Ovary (tissue), 7 donors: ENCODE measurements at regions not wholly inside any gene's neighbourhood (a gene's known extent, or its start where the extent isn't known, plus 50 kb on each side); places are given as distances from the start of the nearest gene placed in this dataset.

Experiments used
- DNase-seq, 5 donors: peaks; one replicate each; pipeline ENCODE4 v3.0.0-alpha.2; 2019 to 2020
- H3K27ac ChIP-seq, 2 donors: fragments of 200-600 bp; one replicate each; pipeline versions ENCODE4 v1.5.1 to v1.8.0; 2019 to 2022
- H3K27me3 ChIP-seq: fragments of 200-600 bp; one replicate; pipeline ENCODE4 v1.8.0; 2022
- H3K36me3 ChIP-seq: fragments of 200-600 bp; sonication (generic); one replicate; pipeline ENCODE4 v1.5.1; 2019
- H3K4me1 ChIP-seq: one replicate; pipeline ENCODE4 v1.8.1; 2013; ENCODE audit warnings: mild to moderate bottlenecking, moderate library complexity; ENCODE audit not compliant: insufficient read depth
- H3K4me3 ChIP-seq: fragments of 200-600 bp; sonication (generic); one replicate; pipeline ENCODE4 v1.5.1; 2017
- H3K9me3 ChIP-seq, 2 donors: fragments of 200-600 bp in 1 of 2; sonication (generic) in 1 of 2; one replicate each; pipeline versions ENCODE4 v1.5.1 to v1.8.1; 2013 to 2019; ENCODE audit warnings: mild to moderate bottlenecking in 1 of 2, moderate library complexity in 1 of 2
- CTCF ChIP-seq, 3 donors: fragments of 450-650 bp in 2 of 3; fragments of 200-600 bp in 1 of 3; IDR thresholded peaks; one replicate each; pipeline versions ENCODE4 v1.5.1 to v1.8.0; 2016 to 2022; ENCODE audit warnings: antibody characterized with exemption in 3 of 3, mild to moderate bottlenecking in 1 of 3
- EP300 ChIP-seq: sonication (generic); formaldehyde crosslinking; IDR thresholded peaks from one replicate; pipeline ENCODE4 v1.6.1; 2017; ENCODE audit warnings: antibody characterized with exemption
- POLR2A ChIP-seq: fragments of 450-650 bp; IDR thresholded peaks from one replicate; pipeline ENCODE4 v1.6.1; 2017; ENCODE audit warnings: antibody characterized with exemption, mild to moderate bottlenecking, moderate library complexity
- WGBS, 3 donors: extraction: QIAGEN DNeasy Blood & Tissue Kit in 1 of 3; methylation state at CpG; one replicate each; pipeline versions ENCODE4 v1.1.5 to v1.1.7; 2013 to 2017; 5-methylcytosine and 5-hydroxymethylcytosine counted together
- intact Hi-C, 4 donors: fragments of 100-400 bp; cut with DNase I; formaldehyde crosslinking; loops; one replicate each; pipeline versions ENCODE4 v1.11.0 to v1.15.1; 2022 to 2023
- donor health status: DM: no; HTN: no; CAD: no; lungs with moderate emphysema.
- donor health status: DM: no; HTN: no; CAD: no.
- donor health status: Bipolar disorder and iron deficiency.
- donor health status: DM: no; HTN: no; CAD: no.
- donor health status: DM: yes; HTN: yes; CAD: no.

GRCh38 chr1:88068407-88068960 is 615.6 kb upstream of the PKN2 start:
- TF ChIP-seq EP300 (no peak), POLR2A (no peak), CTCF (IDR thresholded peaks at IDR 0.05) (no peak)
- H3K27me3 ChIP-seq: no peaks in the 10 kb centered on the region
- H3K36me3 ChIP-seq: no peaks in the 10 kb centered on the region
- DNase-seq: no peak
- no peaks in the 10 kb centered on the region for H3K9me3 ChIP-seq
- intact Hi-C loops: no loop called here
- no peak overlapping the region for H3K4me3 ChIP-seq
- WGBS, 3 donors: 94 to 95% (median 94%) methylated on average over 5 of the region's 5 CpGs
- H3K4me1 ChIP-seq: no peaks in the 10 kb centered on the region
- H3K27ac ChIP-seq: no peak overlapping the region

GRCh38 chr1:88070956-88071355 is 613.1 kb upstream of the PKN2 start:
- 70 to 81% (median 80%) methylated on average over 1 of the region's 1 CpG for WGBS, 3 donors
- Histone ChIP-seq H3K9me3 (no peaks in the 10 kb centered on the region), H3K36me3 (no peaks in the 10 kb centered on the region), H3K4me1 (no peaks in the 10 kb centered on the region), H3K4me3 (no peak overlapping the region), H3K27me3 (no peaks in the 10 kb centered on the region), H3K27ac (no peak overlapping the region)
- DNase-seq: no peak
- TF ChIP-seq POLR2A (no peak), CTCF (IDR thresholded peaks at IDR 0.05) (no peak), EP300 (no peak)
- intact Hi-C loops: no loop called here

- H3K4me1 ChIP-seq: no peaks in the 10 kb centered on the region
- H3K27ac ChIP-seq: no peak overlapping the region
- TF ChIP-seq POLR2A (no peak), EP300 (no peak), CTCF (IDR thresholded peaks at IDR 0.05) (no peak)
- WGBS, 3 donors: 91 to 95% (median 94%) methylated on average over 2 of the region's 2 CpGs
- H3K36me3 ChIP-seq: no peaks in the 10 kb centered on the region
- H3K27me3 ChIP-seq: no peaks in the 10 kb centered on the region
- no peaks in the 10 kb centered on the region for H3K9me3 ChIP-seq
- no peak overlapping the region for H3K4me3 ChIP-seq
- intact Hi-C loops: no loop called here
- DNase-seq: no peak
These were observed 609.4 kb upstream of the PKN2 start for GRCh38 chr1:88074661-88075060.

GRCh38 chr1:88075813-88076212 is 608.3 kb upstream of the PKN2 start:
- Histone ChIP-seq H3K4me1 (no peaks in the 10 kb centered on the region), H3K4me3 (no peak overlapping the region), H3K27ac (no peak overlapping the region), H3K36me3 (no peaks in the 10 kb centered on the region), H3K9me3 (no peaks in the 10 kb centered on the region), H3K27me3 (no peaks in the 10 kb centered on the region)
- no peak for DNase-seq
- intact Hi-C loops: no loop called here
- WGBS, 3 donors: 91 to 95% (median 95%) methylated on average over 1 of the region's 1 CpG
- no peak for TF ChIP-seq POLR2A
- TF ChIP-seq CTCF (IDR thresholded peaks at IDR 0.05): no peak
- TF ChIP-seq EP300: no peak
